ENCODE measurements at regions not wholly inside any gene's neighbourhood (a gene's known extent, or its start where the extent isn't known, plus 50 kb on each side); places are given as distances from the start of the nearest gene placed in this dataset.

- no peak for DNase-seq
These were observed 270.2 kb downstream of the ALG10B start for GRCh38 chr12:38586789-38587188.

- no peak for DNase-seq
These were observed 271.0 kb downstream of the ALG10B start for GRCh38 chr12:38587594-38587993.

GRCh38 chr12:38588624-38589305 is 272.2 kb downstream of the ALG10B start:
- DNase-seq = no peak

GRCh38 chr12:38589306-38589632 is 272.7 kb downstream of the ALG10B start:
- no peak for DNase-seq

- no peak for DNase-seq
These were observed 285.4 kb downstream of the ALG10B start for GRCh38 chr12:38601949-38602348.
